ENCODE measurements at regions not wholly inside any gene's neighbourhood (a gene's known extent, or its start where the extent isn't known, plus 50 kb on each side); places are given as distances from the start of the nearest gene placed in this dataset.

DNA sequence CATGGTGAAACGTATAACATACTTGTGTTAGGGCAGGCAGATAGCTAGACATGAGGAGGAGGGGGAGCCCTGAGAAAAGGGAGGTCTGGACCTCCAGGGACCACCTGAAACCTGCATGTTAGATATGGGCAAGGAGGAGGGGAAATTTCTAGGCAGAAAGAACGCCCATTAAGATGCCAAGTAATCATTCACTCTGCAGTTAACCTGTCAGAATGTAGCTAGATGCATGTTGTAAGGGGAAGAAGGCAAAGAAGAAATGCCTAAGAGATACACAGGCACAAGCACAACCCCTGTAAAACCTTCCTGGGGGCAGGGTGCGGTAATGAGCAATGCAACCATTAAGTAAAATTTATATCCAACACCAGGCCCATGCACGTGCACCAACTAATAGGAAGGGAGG lies 1055.3 kb upstream of the SPRY2 start:
- no peak overlapping the region for H3K4me3 ChIP-seq (ENCODE audit: control insufficient read depth in 1 of 7, extremely low read depth in 1 of 7, insufficient read depth in 4 of 7, low read depth in 2 of 7, low read length in 6 of 7)
- H3K27me3 ChIP-seq (replicated peaks in 2 of 5; ENCODE audit: control insufficient read depth in 4 of 5, insufficient read depth in 5 of 5, low read length in 4 of 5) = no peaks in the 10 kb centered on the region
- H3K36me3 ChIP-seq (ENCODE audit: control insufficient read depth in 4 of 4, insufficient read depth in 4 of 4, low read length in 3 of 4) = no peaks in the 10 kb centered on the region
- H3K9me3 ChIP-seq (ENCODE audit: control extremely low read depth in 1 of 5, control insufficient read depth in 4 of 5, insufficient read depth in 2 of 5, low read depth in 1 of 5, low read length in 4 of 5) = no peaks in the 10 kb centered on the region
- H3K27ac ChIP-seq (ENCODE audit: insufficient read depth in 1 of 2, low read depth in 1 of 2, low read length in 2 of 2, poor library complexity in 1 of 2, severe bottlenecking in 2 of 2) = no peak overlapping the region
- WGBS (ENCODE audit: insufficient coverage) = 88% methylated on average over 1 of the region's 4 CpGs
- ChIA-PET CTCF (no interaction called here), POLR2A (interaction anchor here (0.7 kb wide), 1 partner anchor 151 kb away, joined by 3 read pairs; no protein-coding TSS in a partner anchor)
- H3K4me1 ChIP-seq (ENCODE audit: control extremely low read depth in 1 of 4, control insufficient read depth in 4 of 4, insufficient read depth in 4 of 4, low read length in 3 of 4) = no peaks in the 10 kb centered on the region
- no peak for DNase-seq

DNA sequence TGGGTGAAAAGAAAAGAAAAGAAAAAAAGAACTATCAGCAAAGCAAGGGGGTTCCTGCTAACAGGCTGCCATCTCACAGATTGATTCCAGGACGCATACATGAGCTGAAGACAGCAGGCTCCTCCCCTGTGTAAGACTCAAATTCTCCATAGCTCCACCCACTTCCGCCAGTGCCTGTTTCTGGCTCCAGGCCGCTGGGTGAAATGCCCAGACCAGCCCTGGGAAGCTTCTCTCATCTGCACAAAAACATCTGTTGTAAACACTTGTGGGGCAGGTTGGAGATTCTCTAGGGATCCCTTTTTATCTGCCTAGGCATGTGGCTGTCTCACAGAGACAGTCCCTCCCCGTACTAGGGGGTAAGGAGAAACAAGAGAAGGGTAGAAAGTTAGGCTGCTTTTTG lies 1054.4 kb upstream of the SPRY2 start:
- no peak for DNase-seq
- no peaks in the 10 kb centered on the region for H3K36me3 ChIP-seq (ENCODE audit: control insufficient read depth in 4 of 4, insufficient read depth in 4 of 4, low read length in 3 of 4)
- H3K9me3 ChIP-seq (ENCODE audit: control extremely low read depth in 1 of 5, control insufficient read depth in 4 of 5, insufficient read depth in 2 of 5, low read depth in 1 of 5, low read length in 4 of 5) = no peaks in the 10 kb centered on the region
- H3K27me3 ChIP-seq (replicated peaks in 2 of 5; ENCODE audit: control insufficient read depth in 4 of 5, insufficient read depth in 5 of 5, low read length in 4 of 5) = no peaks in the 10 kb centered on the region
- ChIA-PET CTCF (no interaction called here), POLR2A (no interaction called here)
- H3K4me3 ChIP-seq (ENCODE audit: control insufficient read depth in 1 of 7, extremely low read depth in 1 of 7, insufficient read depth in 4 of 7, low read depth in 2 of 7, low read length in 6 of 7) = no peak overlapping the region
- WGBS (ENCODE audit: insufficient coverage) = 93% methylated on average over 4 of the region's 4 CpGs
- H3K27ac ChIP-seq (ENCODE audit: insufficient read depth in 1 of 2, low read depth in 1 of 2, low read length in 2 of 2, poor library complexity in 1 of 2, severe bottlenecking in 2 of 2) = no peak overlapping the region
- no peaks in the 10 kb centered on the region for H3K4me1 ChIP-seq (ENCODE audit: control extremely low read depth in 1 of 4, control insufficient read depth in 4 of 4, insufficient read depth in 4 of 4, low read length in 3 of 4)

DNA sequence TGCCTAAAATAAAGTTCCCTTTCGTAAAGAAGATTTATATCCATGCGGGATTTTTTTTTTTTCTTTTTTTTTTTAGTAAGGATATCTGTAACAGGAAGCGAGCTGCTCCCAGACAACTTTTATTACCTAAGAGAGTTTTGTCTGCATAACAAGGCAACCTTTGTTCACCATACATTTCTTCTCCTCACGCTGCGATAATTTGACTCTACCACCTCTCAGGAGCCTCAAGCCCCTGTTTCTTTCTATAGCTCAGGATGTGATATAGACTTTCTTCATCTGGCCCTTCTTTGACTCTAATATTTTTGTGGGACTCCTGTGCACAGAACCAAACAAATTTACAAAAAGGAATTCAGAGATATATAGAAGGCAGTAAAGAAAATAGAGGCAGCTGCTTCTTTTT lies 1053.7 kb upstream of the SPRY2 start:
- no peak overlapping the region for H3K4me3 ChIP-seq (ENCODE audit: control insufficient read depth in 1 of 7, extremely low read depth in 1 of 7, insufficient read depth in 4 of 7, low read depth in 2 of 7, low read length in 6 of 7)
- WGBS (ENCODE audit: insufficient coverage) = no CpG with 5 or more reads among the region's 5 CpGs
- POLR2A ChIA-PET = no interaction called here
- CTCF ChIA-PET = no interaction called here
- no peaks in the 10 kb centered on the region for H3K4me1 ChIP-seq (ENCODE audit: control extremely low read depth in 1 of 4, control insufficient read depth in 4 of 4, insufficient read depth in 4 of 4, low read length in 3 of 4)
- H3K36me3 ChIP-seq (ENCODE audit: control insufficient read depth in 4 of 4, insufficient read depth in 4 of 4, low read length in 3 of 4) = no peaks in the 10 kb centered on the region
- no peaks in the 10 kb centered on the region for H3K9me3 ChIP-seq (ENCODE audit: control extremely low read depth in 1 of 5, control insufficient read depth in 4 of 5, insufficient read depth in 2 of 5, low read depth in 1 of 5, low read length in 4 of 5)
- DNase-seq = no peak
- H3K27ac ChIP-seq (ENCODE audit: insufficient read depth in 1 of 2, low read depth in 1 of 2, low read length in 2 of 2, poor library complexity in 1 of 2, severe bottlenecking in 2 of 2) = no peak overlapping the region
- no peaks in the 10 kb centered on the region for H3K27me3 ChIP-seq (replicated peaks in 2 of 5; ENCODE audit: control insufficient read depth in 4 of 5, insufficient read depth in 5 of 5, low read length in 4 of 5)

DNA sequence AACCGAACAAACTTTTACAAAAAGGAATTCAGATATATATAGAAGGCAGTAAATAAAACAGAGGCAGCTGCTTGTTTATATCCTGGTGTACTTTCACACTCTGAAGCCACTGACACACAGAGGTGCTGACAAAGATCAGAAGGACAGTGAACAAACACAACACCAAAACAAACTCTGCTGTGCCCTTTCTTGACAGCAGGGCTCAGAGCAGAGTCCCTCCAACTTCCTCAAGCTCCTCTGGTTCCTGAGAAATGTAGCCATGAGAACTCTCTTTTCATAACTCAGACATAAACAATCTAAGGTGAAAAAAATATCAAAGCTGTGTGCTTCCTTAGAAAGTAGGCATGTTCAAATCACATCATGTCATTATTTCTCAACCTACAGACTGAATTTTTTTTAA lies 1052.8 kb upstream of the SPRY2 start:
- H3K4me1 ChIP-seq (ENCODE audit: control extremely low read depth in 1 of 4, control insufficient read depth in 4 of 4, insufficient read depth in 4 of 4, low read length in 3 of 4) = no peaks in the 10 kb centered on the region
- H3K4me3 ChIP-seq (ENCODE audit: control insufficient read depth in 1 of 7, extremely low read depth in 1 of 7, insufficient read depth in 4 of 7, low read depth in 2 of 7, low read length in 6 of 7) = no peak overlapping the region
- H3K27me3 ChIP-seq (replicated peaks in 2 of 5; ENCODE audit: control insufficient read depth in 4 of 5, insufficient read depth in 5 of 5, low read length in 4 of 5) = no peaks in the 10 kb centered on the region
- DNase-seq = no peak
- H3K27ac ChIP-seq (ENCODE audit: insufficient read depth in 1 of 2, low read depth in 1 of 2, low read length in 2 of 2, poor library complexity in 1 of 2, severe bottlenecking in 2 of 2) = no peak overlapping the region
- WGBS (ENCODE audit: insufficient coverage) = no CpG with 5 or more reads among the region's 1 CpG
- H3K36me3 ChIP-seq (ENCODE audit: control insufficient read depth in 4 of 4, insufficient read depth in 4 of 4, low read length in 3 of 4) = no peaks in the 10 kb centered on the region
- CTCF ChIA-PET = no interaction called here
- H3K9me3 ChIP-seq (ENCODE audit: control extremely low read depth in 1 of 5, control insufficient read depth in 4 of 5, insufficient read depth in 2 of 5, low read depth in 1 of 5, low read length in 4 of 5) = no peaks in the 10 kb centered on the region
- POLR2A ChIA-PET = no interaction called here

DNA sequence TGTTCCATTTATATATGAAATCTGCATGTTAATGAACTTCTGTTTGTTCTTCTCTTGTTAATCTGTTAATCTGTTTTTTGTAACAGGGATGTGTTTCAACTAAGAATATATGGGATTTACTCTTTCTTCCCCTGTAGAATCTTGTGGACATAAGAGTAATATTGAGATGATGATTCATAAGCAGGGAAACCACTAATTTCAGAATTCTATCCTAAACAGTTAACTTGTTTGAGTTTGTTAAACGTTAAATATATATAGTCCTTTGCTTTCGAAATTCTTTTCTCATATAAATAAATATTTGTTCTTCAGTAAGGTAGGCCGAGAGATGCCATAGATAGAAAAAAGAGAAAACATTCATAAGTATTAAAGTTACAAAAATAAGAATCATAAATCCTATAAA lies 1052.2 kb upstream of the SPRY2 start:
- WGBS (ENCODE audit: insufficient coverage) = no CpG with 5 or more reads among the region's 3 CpGs
- no peak overlapping the region for H3K27ac ChIP-seq (ENCODE audit: insufficient read depth in 1 of 2, low read depth in 1 of 2, low read length in 2 of 2, poor library complexity in 1 of 2, severe bottlenecking in 2 of 2)
- H3K9me3 ChIP-seq (ENCODE audit: control extremely low read depth in 1 of 5, control insufficient read depth in 4 of 5, insufficient read depth in 2 of 5, low read depth in 1 of 5, low read length in 4 of 5) = no peaks in the 10 kb centered on the region
- CTCF ChIA-PET = no interaction called here
- no peak overlapping the region for H3K4me3 ChIP-seq (ENCODE audit: control insufficient read depth in 1 of 7, extremely low read depth in 1 of 7, insufficient read depth in 4 of 7, low read depth in 2 of 7, low read length in 6 of 7)
- DNase-seq = no peak
- no peaks in the 10 kb centered on the region for H3K27me3 ChIP-seq (replicated peaks in 2 of 5; ENCODE audit: control insufficient read depth in 4 of 5, insufficient read depth in 5 of 5, low read length in 4 of 5)
- no peaks in the 10 kb centered on the region for H3K4me1 ChIP-seq (ENCODE audit: control extremely low read depth in 1 of 4, control insufficient read depth in 4 of 4, insufficient read depth in 4 of 4, low read length in 3 of 4)
- POLR2A ChIA-PET = no interaction called here
- no peaks in the 10 kb centered on the region for H3K36me3 ChIP-seq (ENCODE audit: control insufficient read depth in 4 of 4, insufficient read depth in 4 of 4, low read length in 3 of 4)

DNA sequence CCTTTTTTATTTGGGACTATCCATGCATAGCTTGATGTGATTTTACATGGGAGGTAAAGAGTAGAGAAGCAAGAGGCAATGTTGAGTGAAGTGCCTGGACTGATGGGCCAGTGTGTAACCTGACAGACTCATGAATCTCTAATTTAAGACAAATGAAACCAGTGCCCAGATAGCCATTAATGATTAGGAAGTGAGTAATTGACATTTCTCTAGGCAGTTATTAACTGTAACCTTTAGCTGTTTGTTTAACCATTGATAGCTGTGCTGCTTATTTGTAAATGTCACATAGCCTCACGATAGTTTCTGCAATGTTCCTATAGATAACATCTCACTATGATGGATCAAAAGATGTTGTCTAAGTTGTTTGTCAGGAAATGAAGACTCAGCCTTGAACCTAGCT lies 1047.5 kb upstream of the SPRY2 start:
- WGBS (ENCODE audit: insufficient coverage) = no CpG with 5 or more reads among the region's 1 CpG

DNA sequence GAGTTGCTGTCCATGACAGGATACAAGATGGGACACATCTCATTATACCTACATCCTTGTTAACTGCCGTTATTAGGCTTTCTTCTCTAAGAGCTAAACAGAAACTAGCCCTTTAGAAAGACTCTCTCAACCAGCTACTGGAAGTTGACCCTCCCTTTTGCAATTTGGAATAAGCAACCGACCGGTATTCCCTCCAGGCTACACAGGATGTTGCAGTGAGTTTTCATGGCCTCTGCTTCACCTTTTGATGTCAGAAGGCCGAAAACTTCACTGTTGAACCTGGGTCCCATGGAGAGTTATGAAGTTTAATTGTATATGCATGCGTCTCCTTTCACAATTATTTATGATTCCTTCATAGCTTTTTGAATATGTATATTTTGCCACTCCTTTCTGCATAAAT lies 1042.5 kb upstream of the SPRY2 start:
- CTCF ChIA-PET = no interaction called here
- DNase-seq = no peak
- 100% methylated on average over 3 of the region's 5 CpGs for WGBS (ENCODE audit: insufficient coverage)

More for the DNA sequence above, 1047.5 kb upstream of the SPRY2 start:
- ChIA-PET POLR2A (no interaction called here), CTCF (no interaction called here)
- no peaks in the 10 kb centered on the region for H3K4me1 ChIP-seq (ENCODE audit: control extremely low read depth in 1 of 4, control insufficient read depth in 4 of 4, insufficient read depth in 4 of 4, low read length in 3 of 4)
- H3K27me3 ChIP-seq (replicated peaks in 2 of 5; ENCODE audit: control insufficient read depth in 4 of 5, insufficient read depth in 5 of 5, low read length in 4 of 5) = no peaks in the 10 kb centered on the region
- H3K36me3 ChIP-seq (ENCODE audit: control insufficient read depth in 4 of 4, insufficient read depth in 4 of 4, low read length in 3 of 4) = no peaks in the 10 kb centered on the region
- no peak overlapping the region for H3K4me3 ChIP-seq (ENCODE audit: control insufficient read depth in 1 of 7, extremely low read depth in 1 of 7, insufficient read depth in 4 of 7, low read depth in 2 of 7, low read length in 6 of 7)
- H3K27ac ChIP-seq (ENCODE audit: insufficient read depth in 1 of 2, low read depth in 1 of 2, low read length in 2 of 2, poor library complexity in 1 of 2, severe bottlenecking in 2 of 2) = no peak overlapping the region
- no peaks in the 10 kb centered on the region for H3K9me3 ChIP-seq (ENCODE audit: control extremely low read depth in 1 of 5, control insufficient read depth in 4 of 5, insufficient read depth in 2 of 5, low read depth in 1 of 5, low read length in 4 of 5)
- no peak for DNase-seq

More for the DNA sequence above, 1042.5 kb upstream of the SPRY2 start:
- no peaks in the 10 kb centered on the region for H3K4me1 ChIP-seq (ENCODE audit: control extremely low read depth in 1 of 4, control insufficient read depth in 4 of 4, insufficient read depth in 4 of 4, low read length in 3 of 4)
- no peaks in the 10 kb centered on the region for H3K9me3 ChIP-seq (ENCODE audit: control extremely low read depth in 1 of 5, control insufficient read depth in 4 of 5, insufficient read depth in 2 of 5, low read depth in 1 of 5, low read length in 4 of 5)
- H3K27me3 ChIP-seq (replicated peaks in 2 of 5; ENCODE audit: control insufficient read depth in 4 of 5, insufficient read depth in 5 of 5, low read length in 4 of 5) = no peaks in the 10 kb centered on the region
- no peaks in the 10 kb centered on the region for H3K36me3 ChIP-seq (ENCODE audit: control insufficient read depth in 4 of 4, insufficient read depth in 4 of 4, low read length in 3 of 4)
- H3K4me3 ChIP-seq (ENCODE audit: control insufficient read depth in 1 of 7, extremely low read depth in 1 of 7, insufficient read depth in 4 of 7, low read depth in 2 of 7, low read length in 6 of 7) = no peak overlapping the region
- POLR2A ChIA-PET = no interaction called here
- H3K27ac ChIP-seq (ENCODE audit: insufficient read depth in 1 of 2, low read depth in 1 of 2, low read length in 2 of 2, poor library complexity in 1 of 2, severe bottlenecking in 2 of 2) = no peak overlapping the region

All from common myeloid progenitor, CD34-positive (primary cell).